K562 (cell line): ENCODE measurements at regions not wholly inside any gene's neighbourhood (a gene's known extent, or its start where the extent isn't known, plus 50 kb on each side); places are given as distances from the start of the nearest gene placed in this dataset.
A peak's percentile ranks its signal among the peaks of the same experiment; 100 is the strongest.

ENCODE experiments used
- CLOCK ChIP-seq: fragments of 250-450 bp; sonication (Bioruptor Pico); IDR thresholded peaks from 2 replicates; pipeline ENCODE4 v1.4.0; 2020; ENCODE audit warnings: mild to moderate bottlenecking, moderate library complexity, borderline replicate concordance
- FOSL1 ChIP-seq: fragments of 200-800 bp; sonication (Bioruptor generic); conservative IDR thresholded peaks from 2 replicates; pipeline ENCODE4 v1.6.1; 2016; ENCODE audit warnings: missing genetic modification characterization, missing compliant biosample characterization
- HDAC1 ChIP-seq, 2 experiments: fragments of 450-650 bp; IDR thresholded peaks; 2 replicates each; pipeline ENCODE4 v1.6.1; 2016 to 2017; ENCODE audit warnings: inconsistent platforms in 1 of 2, mild to moderate bottlenecking in 1 of 2, moderate library complexity in 1 of 2
- IRF1 ChIP-seq: sonication (generic); formaldehyde crosslinking; IDR thresholded peaks from 2 replicates; pipeline ENCODE4 v1.8.0; 2022; ENCODE audit warnings: missing genetic modification reagents, mild to moderate bottlenecking, borderline replicate concordance
- JUND ChIP-seq, 2 experiments: IDR thresholded peaks; 2 replicates in 1 of 2; 3 replicates in 1 of 2; pipeline ENCODE4 v1.6.1; 2011; ENCODE audit warnings: borderline replicate concordance in 2 of 2, low read depth in 2 of 2, low read length in 2 of 2, improper control_type of control experiment in 1 of 2, missing biosample characterization in 1 of 2, missing genetic modification characterization in 1 of 2, missing genetic modification reagents in 1 of 2
- KLF13 ChIP-seq: fragments of 450-650 bp; IDR thresholded peaks from 2 replicates; pipeline ENCODE4 v1.6.1; 2016; ENCODE audit warnings: missing genetic modification characterization, low read depth, mild to moderate bottlenecking, missing compliant biosample characterization, moderate library complexity, borderline replicate concordance
- LARP7 ChIP-seq: fragments of 450-650 bp; IDR thresholded peaks from 2 replicates; pipeline ENCODE4 v1.6.1; 2016
- MECOM ChIP-seq: fragments of 250-450 bp; sonication (Bioruptor Pico); IDR thresholded peaks from 2 replicates; pipeline ENCODE4 v1.8.0; 2022; ENCODE audit warnings: inconsistent platforms
- MYNN ChIP-seq, 2 experiments: sonication (generic); formaldehyde crosslinking in 1 of 2; IDR thresholded peaks; 2 replicates each; pipeline versions ENCODE4 v1.5.0 to v1.6.1; 2016 to 2020; ENCODE audit warnings: antibody characterized with exemption in 1 of 2, missing genetic modification reagents in 1 of 2
- NCOR1 ChIP-seq: fragments of 450-650 bp; IDR thresholded peaks from 2 replicates; pipeline ENCODE4 v1.6.1; 2016; ENCODE audit warnings: mild to moderate bottlenecking, moderate library complexity
- POLR2AphosphoS5 ChIP-seq: IDR thresholded peaks from 2 replicates; pipeline ENCODE4 v1.6.1; 2011; ENCODE audit warnings: mild to moderate bottlenecking, low read depth, low read length, moderate library complexity; ENCODE audit not compliant: control insufficient read depth, insufficient read depth
- SRSF7 ChIP-seq: fragments of 200-400 bp; formaldehyde crosslinking; optimal IDR thresholded peaks from 2 replicates; pipeline ENCODE3; 2017; ENCODE audit warnings: mild to moderate bottlenecking, low read depth, low read length
- ZC3H11A ChIP-seq: IDR thresholded peaks from 2 replicates; pipeline ENCODE4 v1.6.1; 2012; ENCODE audit warnings: low read depth, low read length, improper control_type of control experiment
- ZMIZ1 ChIP-seq, 2 experiments: fragments of 150-350 bp in 1 of 2; IDR thresholded peaks; 2 replicates each; pipeline ENCODE4 v1.6.1; 2012 to 2016; ENCODE audit warnings: low read depth in 2 of 2, low read length in 2 of 2, mild to moderate bottlenecking in 1 of 2, moderate library complexity in 1 of 2
- ZNF12 ChIP-seq: sonication (generic); formaldehyde crosslinking; IDR thresholded peaks from 2 replicates; pipeline ENCODE4 v1.4.0; 2020; ENCODE audit warnings: mild to moderate bottlenecking, missing genetic modification reagents
- ZNF431 ChIP-seq: sonication (generic); formaldehyde crosslinking; IDR thresholded peaks from 2 replicates; pipeline ENCODE4 v1.8.0; 2022; ENCODE audit warnings: mild to moderate bottlenecking, missing genetic modification reagents
- ZNF511 ChIP-seq: sonication (generic); formaldehyde crosslinking; IDR thresholded peaks from 2 replicates; pipeline ENCODE4 v1.8.0; 2022; ENCODE audit warnings: mild to moderate bottlenecking, missing genetic modification reagents
- ZNF589 ChIP-seq: fragments of 200-800 bp; sonication (Bioruptor generic); IDR thresholded peaks from 2 replicates; pipeline ENCODE4 v1.6.1; 2016; ENCODE audit warnings: low read depth, missing genetic modification characterization, missing compliant biosample characterization

GRCh38 chr7:136245327-136246004, 268.3 kb upstream of the MTPN start (continued):
- TF ChIP-seq LARP7 (no peak), ZMIZ1 (IDR thresholded peaks at IDR 0.05; ENCODE audit: low read depth in 2 of 2, low read length in 2 of 2) (peak in 1 of 2 experiments; percentile 68; a peak in 1 of 4 replicates), JUND (IDR thresholded peaks at IDR 0.05; ENCODE audit: borderline replicate concordance, low read depth, low read length) (peak; percentile 61), JUND (tag; IDR thresholded peaks at IDR 0.05; ENCODE audit: borderline replicate concordance, low read depth, low read length) (peak; percentile 78; the same call in 2 of the 3 replicates), IRF1 (CRISPR knock-in tag) (no peak), SRSF7 (no peak), ZC3H11A (no peak), ZNF589 (peak; percentile 43; the same call in 1 of the 2 replicates), HDAC1 (IDR thresholded peaks at IDR 0.05) (no peak), MECOM (CRISPR knock-in tag) (peak; percentile 33; the same call in 1 of the 2 replicates), POLR2AphosphoS5 (peak; percentile 54; the same call in 1 of the 2 replicates), NCOR1 (peak; percentile 79), MYNN (IDR thresholded peaks at IDR 0.05) (no peak), MYNN (CRISPR knock-in tag; IDR thresholded peaks at IDR 0.05) (no peak), ZNF12 (no peak), FOSL1 (tag) (no peak), ZNF511 (no peak), ZNF431 (CRISPR knock-in tag) (no peak), KLF13 (tag) (no peak), CLOCK (no peak)
